T-helper 2 cell (primary cell): ENCODE measurements at regions not wholly inside any gene's neighbourhood (a gene's known extent, or its start where the extent isn't known, plus 50 kb on each side); places are given as distances from the start of the nearest gene placed in this dataset.
A peak's percentile ranks its signal among the peaks of the same experiment; 100 is the strongest.
"Not testable (repeated sequence)": the region's sequence is repeated elsewhere in the genome, so short reads cannot be mapped to it uniquely, and the experiment has no call there.

Experiments used
- DNase-seq, 5 experiments: peaks; one replicate each; pipeline versions ENCODE4 v3.0.0 to v3.0.0-alpha.2; 2012 to 2022

- DNase-seq = peak in 1 of 5 experiments; percentile 24
Observed at GRCh38 chr1:60848583-60849188, 233.7 kb upstream of the NFIA start.

GRCh38 chr1:60847855-60848582, 234.3 kb upstream of the NFIA start:
- DNase-seq = no peak

- no peak for DNase-seq
Observed at GRCh38 chr1:60847391-60847790, 235.0 kb upstream of the NFIA start.

- not testable (repeated sequence) for DNase-seq
Observed at GRCh38 chr1:60845659-60846058, 236.7 kb upstream of the NFIA start.

GRCh38 chr1:60842304-60842703, 240.1 kb upstream of the NFIA start:
- no peak for DNase-seq

GRCh38 chr1:60841116-60842046, 241.0 kb upstream of the NFIA start:
- no peak for DNase-seq

GRCh38 chr1:60840476-60840875, 241.9 kb upstream of the NFIA start:
- not testable (repeated sequence) for DNase-seq

- DNase-seq = no peak
Observed at GRCh38 chr1:60835649-60836048, 246.7 kb upstream of the NFIA start.

- no peak for DNase-seq
Observed at GRCh38 chr1:60833173-60833572, 249.2 kb upstream of the NFIA start.

GRCh38 chr1:60832367-60832766, 250.0 kb upstream of the NFIA start:
- DNase-seq = peak in 1 of 5 experiments; percentile 55

- DNase-seq = no peak
Observed at GRCh38 chr1:60831780-60832179, 250.6 kb upstream of the NFIA start.

- DNase-seq = no peak
Observed at GRCh38 chr1:60828944-60829343, 253.4 kb upstream of the NFIA start.

GRCh38 chr1:60826320-60827094, 255.9 kb upstream of the NFIA start:
- no peak for DNase-seq

- peak in 1 of 5 experiments; percentile 40 for DNase-seq
Observed at GRCh38 chr1:60825593-60825992, 256.8 kb upstream of the NFIA start.

- DNase-seq = no peak
Observed at GRCh38 chr1:60823151-60823550, 259.2 kb upstream of the NFIA start.

- no peak for DNase-seq
Observed at GRCh38 chr1:60822252-60822651, 260.1 kb upstream of the NFIA start.

GRCh38 chr1:60821156-60821555, 261.2 kb upstream of the NFIA start:
- DNase-seq = no peak

GRCh38 chr1:60818969-60819701, 263.2 kb upstream of the NFIA start:
- DNase-seq = no peak

GRCh38 chr1:60813071-60813470, 269.3 kb upstream of the NFIA start:
- DNase-seq = no peak

- no peak for DNase-seq
Observed at GRCh38 chr1:60809204-60809980, 273.0 kb upstream of the NFIA start.

- no peak for DNase-seq
Observed at GRCh38 chr1:60808676-60809075, 273.7 kb upstream of the NFIA start.
